Fibroblast of lung (primary cell): ENCODE measurements at regions not wholly inside any gene's neighbourhood (a gene's known extent, or its start where the extent isn't known, plus 50 kb on each side); places are given as distances from the start of the nearest gene placed in this dataset.
"Not testable (repeated sequence)": the region's sequence is repeated elsewhere in the genome, so short reads cannot be mapped to it uniquely, and the experiment has no call there.

ENCODE experiments used
- EZH2 ChIP-seq: IDR thresholded peaks from 2 replicates; pipeline ENCODE4 v1.5.1; 2012; ENCODE audit warnings: low read length, control low read depth, mild to moderate bottlenecking; ENCODE audit errors: missing control alignments
- TF ChIP-seq, protein P1 (sequence below), 2 donors: IDR thresholded peaks in 1 of 2; conservative IDR thresholded peaks in 1 of 2; 1 replicate in 1 of 2; 2 replicates in 1 of 2; pipeline ENCODE4 v1.5.1; 2011 to 2012; ENCODE audit warnings: low read length in 2 of 2, control low read depth in 1 of 2, inconsistent platforms in 1 of 2, low read depth in 1 of 2, mild to moderate bottlenecking in 1 of 2

DNA sequence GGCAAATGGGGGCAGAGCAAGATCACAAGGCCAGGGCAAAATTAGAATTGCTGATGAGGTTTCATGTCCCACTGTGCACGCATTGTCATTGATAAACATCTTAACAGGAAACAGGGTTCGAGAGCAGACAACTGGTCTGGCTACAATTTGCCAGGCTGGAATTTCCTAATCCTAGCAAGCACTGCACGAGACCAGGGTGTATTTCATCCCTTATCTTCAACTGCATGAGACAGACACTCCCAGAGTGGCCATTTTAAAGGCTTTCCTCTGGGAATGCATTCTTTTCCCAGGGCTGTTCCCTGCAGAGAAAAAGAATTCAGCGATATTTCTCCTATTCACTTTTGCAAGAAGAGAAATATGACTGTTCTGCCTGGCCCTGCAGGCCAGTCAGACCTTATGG is 75.8 kb upstream of the C4orf54 start:
- TF ChIP-seq, protein P1, sequence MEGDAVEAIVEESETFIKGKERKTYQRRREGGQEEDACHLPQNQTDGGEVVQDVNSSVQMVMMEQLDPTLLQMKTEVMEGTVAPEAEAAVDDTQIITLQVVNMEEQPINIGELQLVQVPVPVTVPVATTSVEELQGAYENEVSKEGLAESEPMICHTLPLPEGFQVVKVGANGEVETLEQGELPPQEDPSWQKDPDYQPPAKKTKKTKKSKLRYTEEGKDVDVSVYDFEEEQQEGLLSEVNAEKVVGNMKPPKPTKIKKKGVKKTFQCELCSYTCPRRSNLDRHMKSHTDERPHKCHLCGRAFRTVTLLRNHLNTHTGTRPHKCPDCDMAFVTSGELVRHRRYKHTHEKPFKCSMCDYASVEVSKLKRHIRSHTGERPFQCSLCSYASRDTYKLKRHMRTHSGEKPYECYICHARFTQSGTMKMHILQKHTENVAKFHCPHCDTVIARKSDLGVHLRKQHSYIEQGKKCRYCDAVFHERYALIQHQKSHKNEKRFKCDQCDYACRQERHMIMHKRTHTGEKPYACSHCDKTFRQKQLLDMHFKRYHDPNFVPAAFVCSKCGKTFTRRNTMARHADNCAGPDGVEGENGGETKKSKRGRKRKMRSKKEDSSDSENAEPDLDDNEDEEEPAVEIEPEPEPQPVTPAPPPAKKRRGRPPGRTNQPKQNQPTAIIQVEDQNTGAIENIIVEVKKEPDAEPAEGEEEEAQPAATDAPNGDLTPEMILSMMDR (conservative IDR thresholded peaks at IDR 0.05 in 1 of 2, IDR thresholded peaks at IDR 0.05 in 1 of 2; ENCODE audit: low read depth in 1 of 2, low read length in 2 of 2) = not testable (repeated sequence)
- not testable (repeated sequence) for TF ChIP-seq EZH2
